ENCODE measurements at regions not wholly inside any gene's neighbourhood (a gene's known extent, or its start where the extent isn't known, plus 50 kb on each side); places are given as distances from the start of the nearest gene placed in this dataset.
A peak's percentile ranks its signal among the peaks of the same experiment; 100 is the strongest.

DNA sequence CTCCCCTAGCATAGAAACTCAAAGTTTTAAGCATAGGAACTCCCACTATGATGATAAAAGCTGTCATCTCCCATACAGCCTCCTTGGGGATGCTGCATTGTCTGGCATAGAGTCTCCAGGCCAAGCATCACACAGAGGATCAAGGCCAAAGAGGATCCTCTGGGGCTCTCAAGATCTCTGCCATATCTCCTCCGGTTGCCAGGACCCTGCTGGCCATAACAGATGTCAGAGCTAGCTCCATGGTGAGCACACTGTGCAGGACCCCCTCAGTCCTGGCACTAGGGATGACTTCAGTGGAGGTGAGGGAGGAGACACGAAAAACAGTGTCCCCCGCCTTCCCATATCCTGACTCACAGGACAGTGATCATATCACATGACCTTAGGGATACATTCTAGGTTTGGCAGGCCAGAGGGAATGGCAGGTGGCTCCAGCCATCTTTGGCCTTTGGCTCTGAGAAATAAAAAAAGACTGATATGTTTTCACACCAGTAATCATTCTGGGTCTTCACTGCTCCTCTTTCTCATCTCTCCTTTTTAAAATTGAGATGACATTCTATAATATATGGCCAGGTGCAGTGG lies 235.0 kb downstream of the MYCN start:
- TF ChIP-seq, protein P1, sequence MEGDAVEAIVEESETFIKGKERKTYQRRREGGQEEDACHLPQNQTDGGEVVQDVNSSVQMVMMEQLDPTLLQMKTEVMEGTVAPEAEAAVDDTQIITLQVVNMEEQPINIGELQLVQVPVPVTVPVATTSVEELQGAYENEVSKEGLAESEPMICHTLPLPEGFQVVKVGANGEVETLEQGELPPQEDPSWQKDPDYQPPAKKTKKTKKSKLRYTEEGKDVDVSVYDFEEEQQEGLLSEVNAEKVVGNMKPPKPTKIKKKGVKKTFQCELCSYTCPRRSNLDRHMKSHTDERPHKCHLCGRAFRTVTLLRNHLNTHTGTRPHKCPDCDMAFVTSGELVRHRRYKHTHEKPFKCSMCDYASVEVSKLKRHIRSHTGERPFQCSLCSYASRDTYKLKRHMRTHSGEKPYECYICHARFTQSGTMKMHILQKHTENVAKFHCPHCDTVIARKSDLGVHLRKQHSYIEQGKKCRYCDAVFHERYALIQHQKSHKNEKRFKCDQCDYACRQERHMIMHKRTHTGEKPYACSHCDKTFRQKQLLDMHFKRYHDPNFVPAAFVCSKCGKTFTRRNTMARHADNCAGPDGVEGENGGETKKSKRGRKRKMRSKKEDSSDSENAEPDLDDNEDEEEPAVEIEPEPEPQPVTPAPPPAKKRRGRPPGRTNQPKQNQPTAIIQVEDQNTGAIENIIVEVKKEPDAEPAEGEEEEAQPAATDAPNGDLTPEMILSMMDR (IDR thresholded peaks at IDR 0.05; ENCODE audit: insufficient read depth, low read length, severe bottlenecking), result no peak
- Histone ChIP-seq H3K27me3 (ENCODE audit: control insufficient read depth, insufficient read depth, low read length) (no peaks in the 10 kb centered on the region), H3K4me3 (ENCODE audit: low read depth, low read length) (no peak overlapping the region), H3K36me3 (ENCODE audit: control insufficient read depth, insufficient read depth, low read length) (no peaks in the 10 kb centered on the region)
- DNase-seq (ENCODE audit: low read depth) (no peak), FAIRE-seq (no peak)

DNA sequence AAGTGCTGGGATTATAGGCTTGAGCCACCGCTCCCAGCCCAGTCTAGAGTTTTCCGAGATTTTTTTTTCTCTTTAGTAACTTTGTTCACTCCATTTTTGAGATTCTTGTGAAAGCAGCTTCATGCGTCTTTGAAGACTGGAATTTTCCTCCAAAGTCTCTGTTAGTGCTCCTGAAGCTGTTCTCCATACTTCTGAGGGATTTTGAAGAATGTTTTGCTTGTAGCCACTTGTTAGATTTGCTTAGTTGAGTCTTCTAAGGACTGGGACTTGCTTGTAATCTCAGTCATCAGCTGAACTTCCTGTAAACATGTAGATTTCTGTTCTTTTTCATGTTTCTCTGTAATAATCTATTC lies 234.3 kb downstream of the MYCN start:
- no peak overlapping the region for H3K4me3 ChIP-seq (ENCODE audit: low read depth, low read length)
- H3K36me3 ChIP-seq (ENCODE audit: control insufficient read depth, insufficient read depth, low read length), result no peaks in the 10 kb centered on the region
- no peaks in the 10 kb centered on the region for H3K27me3 ChIP-seq (ENCODE audit: control insufficient read depth, insufficient read depth, low read length)
- peak; percentile 45 for DNase-seq (ENCODE audit: low read depth)
- no peak for FAIRE-seq
- TF ChIP-seq, protein P1 (IDR thresholded peaks at IDR 0.05; ENCODE audit: insufficient read depth, low read length, severe bottlenecking), result no peak

DNA sequence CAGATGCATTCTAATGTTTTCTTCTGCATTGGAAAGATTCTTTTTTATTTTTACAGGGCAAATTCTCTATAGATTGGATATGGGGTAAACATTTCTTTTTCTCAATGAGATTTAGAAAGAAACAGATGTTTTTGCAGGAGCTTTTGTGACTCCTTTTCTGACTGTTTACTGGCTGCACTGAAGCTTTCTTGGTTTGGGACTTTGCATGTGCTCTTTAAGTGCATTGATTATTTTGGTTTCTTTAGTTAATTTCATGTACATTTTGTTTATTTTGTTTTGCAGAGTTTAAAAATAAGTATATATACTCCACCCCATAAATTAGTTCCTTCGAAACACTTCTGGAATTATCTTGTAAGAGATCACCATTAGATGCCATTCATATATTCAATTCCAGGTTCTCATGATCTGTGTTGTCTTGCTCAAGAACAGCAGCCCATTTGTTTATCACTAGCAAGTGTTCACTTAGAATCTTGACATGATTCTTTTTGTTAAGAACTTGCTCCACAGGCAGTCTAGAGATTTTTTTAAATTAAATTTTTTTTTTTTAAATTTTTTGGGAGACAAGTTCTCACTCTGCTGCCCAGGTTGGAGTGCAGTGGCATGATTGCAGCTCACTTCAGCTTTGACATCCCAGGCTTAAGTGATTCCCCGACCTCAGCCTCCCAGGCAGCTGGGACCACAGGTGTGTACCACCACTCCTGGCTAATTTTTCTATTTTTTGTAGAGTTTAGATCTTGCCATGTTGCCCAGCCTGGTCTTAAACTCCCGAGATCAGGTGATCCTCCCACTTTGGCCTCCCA lies 233.7 kb downstream of the MYCN start:
- DNase-seq (ENCODE audit: low read depth) (no peak), FAIRE-seq (no peak)
- Histone ChIP-seq H3K36me3 (ENCODE audit: control insufficient read depth, insufficient read depth, low read length) (no peaks in the 10 kb centered on the region), H3K27me3 (ENCODE audit: control insufficient read depth, insufficient read depth, low read length) (no peaks in the 10 kb centered on the region), H3K4me3 (ENCODE audit: low read depth, low read length) (no peak overlapping the region)
- TF ChIP-seq, protein P1 (IDR thresholded peaks at IDR 0.05; ENCODE audit: insufficient read depth, low read length, severe bottlenecking), result no peak

DNA sequence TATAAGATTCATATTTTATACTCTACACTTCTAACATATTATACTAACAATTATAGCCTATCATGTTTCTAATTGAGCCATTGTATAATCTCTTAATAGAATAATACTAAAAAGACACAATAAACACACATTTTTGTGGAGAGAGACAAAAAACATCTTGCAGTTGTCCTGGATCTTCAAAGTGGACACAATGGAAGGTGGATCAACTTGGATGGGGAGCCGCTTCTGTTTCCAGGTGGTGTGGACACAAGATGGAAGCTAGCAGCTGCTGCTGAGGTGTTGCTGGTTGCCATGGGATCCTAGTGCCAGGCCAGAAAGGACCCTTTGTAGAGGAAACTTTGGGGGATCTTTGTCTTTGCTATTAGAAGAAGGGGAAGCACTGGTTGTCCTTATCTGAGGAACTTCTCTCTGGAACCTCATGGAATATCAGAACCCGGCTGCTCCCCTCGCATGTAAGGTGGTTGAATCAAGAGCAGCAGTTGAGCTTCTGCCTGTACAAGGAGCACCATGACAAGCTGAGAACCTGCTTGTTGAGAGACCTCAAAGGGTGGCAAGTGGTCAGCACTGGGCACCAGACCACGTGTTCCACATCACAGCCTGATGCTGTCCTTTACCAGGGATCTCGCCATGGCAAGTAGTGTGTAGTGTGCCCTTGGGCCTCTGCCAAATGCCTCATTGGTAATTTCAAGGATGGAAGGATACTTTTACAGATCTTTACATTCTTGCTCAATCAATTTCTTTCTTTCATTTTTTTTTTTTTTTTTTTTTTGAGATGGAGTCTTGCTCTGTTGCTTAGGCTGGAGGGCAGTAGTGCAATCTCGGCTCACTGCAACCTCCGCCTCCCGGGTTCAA lies 232.2 kb downstream of the MYCN start:
- TF ChIP-seq, protein P1 (IDR thresholded peaks at IDR 0.05; ENCODE audit: insufficient read depth, low read length, severe bottlenecking), result no peak
- no peak overlapping the region for H3K4me3 ChIP-seq (ENCODE audit: low read depth, low read length)
- no peaks in the 10 kb centered on the region for H3K36me3 ChIP-seq (ENCODE audit: control insufficient read depth, insufficient read depth, low read length)
- no peaks in the 10 kb centered on the region for H3K27me3 ChIP-seq (ENCODE audit: control insufficient read depth, insufficient read depth, low read length)
- FAIRE-seq (peak; percentile 36), DNase-seq (ENCODE audit: low read depth) (no peak)

DNA sequence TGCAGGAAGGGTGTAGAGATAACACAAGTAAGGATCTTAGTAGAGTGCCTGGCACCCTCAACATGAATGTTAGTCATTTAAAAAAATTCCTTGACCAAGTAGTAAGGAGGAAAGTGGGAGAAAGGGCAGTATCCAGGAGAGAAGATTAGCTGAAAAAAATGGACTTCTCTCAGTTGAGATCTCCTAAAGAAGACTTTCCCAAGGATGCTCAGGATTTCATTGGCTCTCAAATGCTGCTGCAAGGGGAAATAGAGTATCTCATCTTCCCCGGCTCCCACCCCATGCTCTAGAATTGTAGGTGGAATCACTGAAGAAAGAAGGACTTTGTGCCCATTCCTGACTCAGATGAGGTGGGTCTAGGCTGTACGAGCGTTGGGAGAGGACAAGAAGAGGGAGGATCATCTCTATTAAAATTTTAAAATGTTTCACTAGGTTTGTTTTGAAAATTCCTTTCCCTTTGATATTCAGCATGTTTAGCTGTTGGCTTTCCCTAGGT lies 231.1 kb downstream of the MYCN start:
- no peaks in the 10 kb centered on the region for H3K27me3 ChIP-seq (ENCODE audit: control insufficient read depth, insufficient read depth, low read length)
- no peak overlapping the region for H3K4me3 ChIP-seq (ENCODE audit: low read depth, low read length)
- DNase-seq (ENCODE audit: low read depth) (no peak), FAIRE-seq (no peak)
- H3K36me3 ChIP-seq (ENCODE audit: control insufficient read depth, insufficient read depth, low read length), result no peaks in the 10 kb centered on the region
- TF ChIP-seq, protein P1 (IDR thresholded peaks at IDR 0.05; ENCODE audit: insufficient read depth, low read length, severe bottlenecking), result no peak
